GM12878 (cell line): ENCODE measurements at regions not wholly inside any gene's neighbourhood (a gene's known extent, or its start where the extent isn't known, plus 50 kb on each side); places are given as distances from the start of the nearest gene placed in this dataset.

Source experiments
- ATAC-seq: fragments of 200-7000 bp; cut with Tn5 transposase; 3 replicates; pipeline ENCODE4 v1.9.1; 2020; ENCODE audit warnings: mild to moderate bottlenecking, moderate library complexity
- BruUV-seq: library from RNA; stranded (reverse); fragments of 400-500 nt; replicated peaks from 2 replicates; lab custom pipeline; 2021; lab: Mats Ljungman, UMichigan
- CTCF ChIA-PET: fragments of 300-600 bp; sonication (Branson Sonifier 250); formaldehyde crosslinking; extraction: SDS; loops from one replicate; lab custom pipeline; 2021; ENCODE audit warnings: inconsistent platforms; lab: Yijun Ruan, JAX
- POLR2A ChIA-PET: fragments of 350-600 bp; formaldehyde crosslinking; extraction: SDS; loops from one replicate; lab custom pipeline; 2021; ENCODE audit warnings: inconsistent platforms; lab: Charles Lee
- RAD21 ChIA-PET: fragments of 300-600 bp; sonication (Branson Sonifier 250); formaldehyde crosslinking; loops from one replicate; lab custom pipeline; 2023; ENCODE audit warnings: antibody characterized with exemption; ENCODE audit not compliant: unreplicated experiment; lab: Charles Lee
- SMC1A ChIA-PET: fragments of 300-600 bp; sonication (Branson Sonifier 250); formaldehyde crosslinking; loops from one replicate; lab custom pipeline; 2023; ENCODE audit not compliant: unreplicated experiment, uncharacterized antibody; lab: Charles Lee
- DNase-seq: peaks from one replicate; pipeline ENCODE4 v3.0.0-alpha.2; 2011; ENCODE audit warnings: low read depth, low spot score
- FAIRE-seq: peaks from 3 replicates; lab custom pipeline; 2011; peaks lifted over from hg19 to GRCh38; lab: Jason Lieb, UNC
- H2AFZ ChIP-seq: 2 replicates; pipeline ENCODE4 v1.6.0; 2011; ENCODE audit warnings: low read depth, low read length, control low read depth; ENCODE audit not compliant: control insufficient read depth
- H3K27ac ChIP-seq: 2 replicates; pipeline ENCODE4 v1.5.1; 2011; ENCODE audit warnings: control low read depth; ENCODE audit not compliant: control insufficient read depth, insufficient read depth
- H3K27me3 ChIP-seq, 2 experiments: replicated peaks in 1 of 2; 2 replicates each; pipeline versions ENCODE4 v1.6.0 to v1.6.1; 2011; ENCODE audit warnings: low read length in 1 of 2; ENCODE audit not compliant: control insufficient read depth in 2 of 2, insufficient read depth in 2 of 2
- H3K36me3 ChIP-seq, 2 experiments: 2 replicates each; pipeline ENCODE4 v1.5.1; 2011; ENCODE audit warnings: low read length in 1 of 2; ENCODE audit not compliant: control insufficient read depth in 2 of 2, insufficient read depth in 2 of 2
- H3K4me1 ChIP-seq: 2 replicates; pipeline ENCODE4 v1.6.1; 2011; ENCODE audit warnings: mild to moderate bottlenecking, low read length, moderate library complexity, mixed read lengths; ENCODE audit not compliant: control insufficient read depth, insufficient read depth
- H3K4me2 ChIP-seq: 2 replicates; pipeline ENCODE4 v1.6.0; 2011; ENCODE audit warnings: control low read depth; ENCODE audit not compliant: control insufficient read depth, insufficient read depth
- H3K4me3 ChIP-seq: fragments of 200-600 bp; sonication (generic); 2 replicates; pipeline ENCODE4 v1.5.1; 2016
- H3K79me2 ChIP-seq: 2 replicates; pipeline ENCODE4 v1.6.0; 2011; ENCODE audit warnings: low read length; ENCODE audit not compliant: control insufficient read depth, insufficient read depth
- H3K9ac ChIP-seq: 2 replicates; pipeline ENCODE4 v1.8.0; 2011; ENCODE audit warnings: low read length, control low read depth, mixed read lengths; ENCODE audit not compliant: control insufficient read depth, insufficient read depth
- H3K9me3 ChIP-seq: replicated peaks from 3 replicates; pipeline ENCODE4 v1.5.1; 2011; ENCODE audit warnings: mild to moderate bottlenecking, low read length; ENCODE audit not compliant: control insufficient read depth, insufficient read depth
- H4K20me1 ChIP-seq: 2 replicates; pipeline ENCODE4 v1.6.0; 2011; ENCODE audit not compliant: control insufficient read depth, insufficient read depth
- ASH2L ChIP-seq: fragments of 300-600, 200-600 bp; sonication (generic); IDR thresholded peaks from 2 replicates; pipeline ENCODE4 v1.6.1; 2017; ENCODE audit warnings: low read depth, mild to moderate bottlenecking, borderline replicate concordance
- CEBPB ChIP-seq, 2 experiments: fragments of 150-350 bp in 1 of 2; IDR thresholded peaks; 2 replicates each; pipeline ENCODE4 v1.6.1; 2012 to 2014; ENCODE audit warnings: low read depth in 2 of 2, low read length in 2 of 2, borderline replicate concordance in 1 of 2, inconsistent platforms in 1 of 2
- FOS ChIP-seq: IDR thresholded peaks from 3 replicates; pipeline ENCODE4 v1.6.1; 2011; ENCODE audit warnings: borderline replicate concordance; ENCODE audit not compliant: insufficient read length; ENCODE audit errors: extremely low read depth
- FOXM1 ChIP-seq: IDR thresholded peaks from 2 replicates; pipeline ENCODE4 v1.6.1; 2012; ENCODE audit warnings: low read depth, mild to moderate bottlenecking, inconsistent platforms, low read length, moderate library complexity
- IRF4 ChIP-seq: IDR thresholded peaks from 2 replicates; pipeline ENCODE4 v1.6.1; 2011; ENCODE audit warnings: low read depth, low read length
- MEF2B ChIP-seq: fragments of 450-650 bp; IDR thresholded peaks from 2 replicates; pipeline ENCODE4 v1.6.1; 2018; ENCODE audit warnings: mild to moderate bottlenecking, moderate library complexity; ENCODE audit not compliant: partially characterized antibody, poor library complexity, severe bottlenecking
- NFYA ChIP-seq: IDR thresholded peaks from 2 replicates; pipeline ENCODE4 v1.6.1; 2011; ENCODE audit warnings: low read depth, mild to moderate bottlenecking, low read length, improper control_type of control experiment, borderline replicate concordance
- POU2F2 ChIP-seq: IDR thresholded peaks from 3 replicates; pipeline ENCODE4 v1.6.1; 2011; ENCODE audit warnings: low read depth, mild to moderate bottlenecking, low read length, borderline replicate concordance
- SPI1 ChIP-seq: IDR thresholded peaks from 2 replicates; pipeline ENCODE4 v1.6.1; 2011; ENCODE audit warnings: low read depth, mild to moderate bottlenecking, low read length, moderate library complexity, borderline replicate concordance; ENCODE audit not compliant: insufficient read depth
- WGBS: methylation state at CpG from one replicate; pipeline ENCODE4 v1.1.6; 2016; ENCODE audit warnings: low lambda C conversion rate; ENCODE audit not compliant: insufficient replicate concordance, insufficient coverage; ENCODE audit errors: missing lambda C conversion rate; 5-methylcytosine and 5-hydroxymethylcytosine counted together
- in situ Hi-C: fragments of 300-500 bp; cut with MboI; formaldehyde crosslinking; loops from 9 replicates; pipeline ENCODE4 v1.14.3; 2018; ENCODE audit warnings: mixed read lengths
- intact Hi-C: fragments of 100-400 bp; cut with micrococcal nuclease; formaldehyde crosslinking; loops from one replicate; pipeline ENCODE4 v1.14.2; 2022; ENCODE audit not compliant: unreplicated experiment
- TF ChIP-seq, protein P1 (sequence below): IDR thresholded peaks from 2 replicates; pipeline ENCODE4 v1.6.1; 2011; ENCODE audit warnings: low read depth, mild to moderate bottlenecking, low read length, moderate library complexity, borderline replicate concordance; ENCODE audit errors: extremely low read depth

DNA sequence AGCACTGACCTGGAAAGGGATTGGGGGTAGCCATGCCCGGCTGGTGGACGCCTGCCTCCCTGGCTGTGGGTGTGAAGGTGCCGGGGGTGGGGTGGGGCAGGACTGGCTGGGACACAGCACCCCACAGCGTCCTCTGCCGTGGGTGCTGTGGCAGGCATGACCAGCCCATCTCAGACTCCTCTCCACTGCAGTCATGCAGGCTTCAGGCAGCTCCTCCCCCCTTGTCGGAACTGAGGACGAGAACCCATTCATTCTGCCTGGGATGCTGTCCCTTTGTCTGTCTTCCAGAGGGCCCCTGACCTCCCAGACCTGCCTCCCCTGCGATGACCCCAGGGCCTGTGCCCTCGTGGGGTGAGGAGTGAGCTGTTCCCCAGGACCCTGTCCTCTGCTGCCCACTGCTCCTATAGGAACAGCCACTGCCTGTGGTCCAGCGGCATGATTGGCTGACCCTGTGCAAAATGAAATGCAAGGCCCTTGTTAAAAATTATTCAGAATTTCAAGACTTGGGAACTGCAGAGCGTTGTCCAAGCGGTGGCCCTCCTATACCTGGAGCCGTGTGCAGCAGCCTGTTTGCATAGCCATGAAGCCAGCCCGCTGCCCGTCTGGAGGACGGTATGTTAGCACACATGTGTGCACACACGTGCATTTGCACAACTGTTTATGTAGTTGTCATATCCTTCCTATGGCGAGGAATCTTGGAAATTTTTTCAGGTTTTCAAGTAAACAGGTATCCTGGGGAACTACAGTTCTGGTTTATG, 1122.3 kb downstream of the BRD1 start:
- ChIA-PET CTCF (no interaction called here), SMC1A (no interaction called here)

DNA sequence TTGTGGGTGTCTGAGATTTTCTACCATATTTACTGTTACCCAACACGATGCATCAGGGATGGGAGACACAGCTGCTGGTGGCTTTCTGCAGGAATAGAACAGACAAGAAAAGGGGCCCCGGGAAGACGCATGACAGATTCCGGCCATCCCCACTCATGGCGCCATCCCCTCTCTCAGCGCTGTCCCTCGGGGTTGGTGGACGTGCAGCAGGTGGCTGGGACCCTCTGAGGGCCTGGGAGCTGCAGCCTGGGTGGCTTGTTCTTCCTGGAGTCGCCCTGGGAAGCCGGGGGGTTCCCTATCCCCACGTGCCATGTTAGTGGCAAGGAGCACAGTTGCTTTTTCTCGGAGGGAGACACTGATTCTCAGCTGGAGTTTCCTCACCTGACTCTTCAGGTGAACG, 1123.3 kb downstream of the BRD1 start:
- ATAC-seq (no peak), FAIRE-seq (no peak), DNase-seq (no peak)
- H3K27ac ChIP-seq, result no peak overlapping the region
- SMC1A ChIA-PET, result no interaction called here
- RAD21 ChIA-PET, result no interaction called here
- no peaks in the 10 kb centered on the region for H3K36me3 ChIP-seq
- BruUV-seq, result no TSS peak
- no peaks in the 10 kb centered on the region; the same call in 2 of the 3 replicates for H3K9me3 ChIP-seq
- no peaks in the 10 kb centered on the region for H3K79me2 ChIP-seq
- no peak overlapping the region for H3K4me2 ChIP-seq
- no peak for TF ChIP-seq SPI1
- no peak for TF ChIP-seq ASH2L
- TF ChIP-seq, protein P1, sequence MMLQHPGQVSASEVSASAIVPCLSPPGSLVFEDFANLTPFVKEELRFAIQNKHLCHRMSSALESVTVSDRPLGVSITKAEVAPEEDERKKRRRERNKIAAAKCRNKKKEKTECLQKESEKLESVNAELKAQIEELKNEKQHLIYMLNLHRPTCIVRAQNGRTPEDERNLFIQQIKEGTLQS, result no peak
- TF ChIP-seq CEBPB (IDR thresholded peaks at IDR 0.05; ENCODE audit: borderline replicate concordance in 1 of 2, low read depth in 2 of 2, low read length in 2 of 2), result no peak
- TF ChIP-seq IRF4, result no peak
- no peak for TF ChIP-seq POU2F2
- no peak for TF ChIP-seq FOXM1
- TF ChIP-seq FOS, result no peak
- no peak for TF ChIP-seq MEF2B
- WGBS, result 17% methylated on average over 13 of the region's 13 CpGs
- H3K4me3 ChIP-seq, result no peak overlapping the region
- no peak overlapping the region for H2AFZ ChIP-seq
- H4K20me1 ChIP-seq, result no peaks in the 10 kb centered on the region
- intact Hi-C loops, result no loop called here
- CTCF ChIA-PET, result no interaction called here
- H3K9ac ChIP-seq, result no peak overlapping the region
- no peaks in the 10 kb centered on the region for H3K4me1 ChIP-seq
- H3K27me3 ChIP-seq, result no peaks in the 10 kb centered on the region
- in situ Hi-C loops, result no loop called here
- POLR2A ChIA-PET, result no interaction called here

More for the DNA sequence above, 1122.3 kb downstream of the BRD1 start:
- Histone ChIP-seq H3K36me3 (no peaks in the 10 kb centered on the region), H3K79me2 (no peaks in the 10 kb centered on the region), H3K9me3 (no peaks in the 10 kb centered on the region; the same call in 2 of the 3 replicates), H3K4me3 (no peak overlapping the region), H3K4me1 (no peaks in the 10 kb centered on the region), H4K20me1 (no peaks in the 10 kb centered on the region), H3K4me2 (no peak overlapping the region), H3K27me3 (no peaks in the 10 kb centered on the region), H2AFZ (no peak overlapping the region), H3K9ac (no peak overlapping the region), H3K27ac (no peak overlapping the region)
- TF ChIP-seq NFYA, result no peak
- ChIA-PET POLR2A (no interaction called here), RAD21 (no interaction called here)
- DNase-seq (no peak), FAIRE-seq (no peak), ATAC-seq (no peak)
- 37% methylated on average over 17 of the region's 18 CpGs for WGBS
- intact Hi-C loops (no loop called here), in situ Hi-C loops (no loop called here)
- BruUV-seq, result no TSS peak
